Suprapubic skin (tissue), 4 donors: ENCODE measurements at regions not wholly inside any gene's neighbourhood (a gene's known extent, or its start where the extent isn't known, plus 50 kb on each side); places are given as distances from the start of the nearest gene placed in this dataset.

Source experiments
- DNase-seq, 2 donors: peaks; one replicate each; pipeline ENCODE4 v3.0.0-alpha.2; 2019; ENCODE audit warnings: low spot score in 2 of 2
- H3K27ac ChIP-seq: fragments of 200-600 bp; sonication (generic); one replicate; pipeline ENCODE4 v1.5.1; 2019
- H3K27me3 ChIP-seq: fragments of 200-600 bp; sonication (generic); one replicate; pipeline ENCODE4 v1.5.1; 2019
- H3K36me3 ChIP-seq: fragments of 200-600 bp; sonication (generic); one replicate; pipeline ENCODE4 v1.5.1; 2019
- H3K4me1 ChIP-seq: fragments of 200-600 bp; sonication (generic); one replicate; pipeline ENCODE4 v1.5.1; 2019
- H3K4me3 ChIP-seq: fragments of 200-600 bp; sonication (generic); one replicate; pipeline ENCODE4 v1.5.1; 2019; ENCODE audit warnings: mild to moderate bottlenecking
- H3K9me3 ChIP-seq: fragments of 200-600 bp; sonication (generic); one replicate; pipeline ENCODE4 v1.5.1; 2019
- CTCF ChIP-seq, 2 donors: fragments of 200-600 bp in 1 of 2; fragments of 450-650 bp in 1 of 2; sonication (generic) in 1 of 2; IDR thresholded peaks; one replicate each; pipeline ENCODE4 v1.5.1; 2016 to 2019; ENCODE audit warnings: antibody characterized with exemption in 2 of 2, mild to moderate bottlenecking in 1 of 2, moderate library complexity in 1 of 2
- EP300 ChIP-seq: sonication (generic); formaldehyde crosslinking; IDR thresholded peaks from one replicate; pipeline ENCODE4 v1.6.1; 2017; ENCODE audit warnings: antibody characterized with exemption
- POLR2A ChIP-seq, 2 donors: fragments of 450-650 bp; IDR thresholded peaks; one replicate each; pipeline ENCODE4 v1.6.1; 2017; ENCODE audit warnings: antibody characterized with exemption in 2 of 2, mild to moderate bottlenecking in 2 of 2, moderate library complexity in 2 of 2
- POLR2AphosphoS5 ChIP-seq, 3 donors: sonication (generic); formaldehyde crosslinking; IDR thresholded peaks; one replicate each; pipeline ENCODE4 v1.6.1; 2017; ENCODE audit warnings: antibody characterized with exemption in 3 of 3
- WGBS: methylation state at CpG from one replicate; pipeline ENCODE4 v1.1.5; 2018; 5-methylcytosine and 5-hydroxymethylcytosine counted together

DNA sequence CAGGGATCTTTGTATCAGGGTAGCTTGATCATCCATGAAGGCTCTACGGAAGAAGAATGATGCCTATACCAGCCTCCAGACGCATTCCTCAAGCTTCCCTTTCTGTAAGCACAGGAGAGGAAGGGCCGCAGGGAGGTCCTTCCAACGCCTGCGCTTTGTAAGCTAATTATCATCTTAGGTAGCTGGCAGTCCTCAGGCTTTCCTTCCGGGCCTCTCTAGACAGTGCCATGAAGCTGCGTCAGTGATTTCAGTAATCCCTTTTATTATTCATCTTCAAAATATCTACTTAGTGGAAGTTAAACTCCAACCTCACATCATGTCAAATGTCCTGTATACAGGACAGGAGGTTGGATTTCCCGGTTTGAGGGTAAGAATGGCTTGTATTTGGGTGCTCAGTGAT lies 92.3 kb downstream of the ETAA1 start:
- H3K27ac ChIP-seq, result no peak overlapping the region
- no peak overlapping the region for H3K4me3 ChIP-seq
- no peaks in the 10 kb centered on the region for H3K4me1 ChIP-seq
- no peaks in the 10 kb centered on the region for H3K36me3 ChIP-seq
- H3K27me3 ChIP-seq, result no peaks in the 10 kb centered on the region
- 63% methylated on average over 8 of the region's 8 CpGs for WGBS
- TF ChIP-seq EP300 (no peak), POLR2A (IDR thresholded peaks at IDR 0.05) (no peak), POLR2AphosphoS5 (IDR thresholded peaks at IDR 0.05) (no peak), CTCF (IDR thresholded peaks at IDR 0.05) (no peak)
- H3K9me3 ChIP-seq, result no peaks in the 10 kb centered on the region
- DNase-seq, result no peak

- Histone ChIP-seq H3K27me3 (no peaks in the 10 kb centered on the region), H3K27ac (no peak overlapping the region), H3K36me3 (no peaks in the 10 kb centered on the region), H3K4me3 (no peak overlapping the region), H3K4me1 (peaks cover 8% of the 10 kb centered on the region), H3K9me3 (no peaks in the 10 kb centered on the region)
- DNase-seq, result no peak
- WGBS, result 36% methylated on average over 1 of the region's 1 CpG
- TF ChIP-seq POLR2A (IDR thresholded peaks at IDR 0.05) (no peak), EP300 (no peak), POLR2AphosphoS5 (IDR thresholded peaks at IDR 0.05) (no peak), CTCF (IDR thresholded peaks at IDR 0.05) (no peak)
These were observed 101.8 kb downstream of the ETAA1 start for GRCh38 chr2:67498931-67499330.

DNA sequence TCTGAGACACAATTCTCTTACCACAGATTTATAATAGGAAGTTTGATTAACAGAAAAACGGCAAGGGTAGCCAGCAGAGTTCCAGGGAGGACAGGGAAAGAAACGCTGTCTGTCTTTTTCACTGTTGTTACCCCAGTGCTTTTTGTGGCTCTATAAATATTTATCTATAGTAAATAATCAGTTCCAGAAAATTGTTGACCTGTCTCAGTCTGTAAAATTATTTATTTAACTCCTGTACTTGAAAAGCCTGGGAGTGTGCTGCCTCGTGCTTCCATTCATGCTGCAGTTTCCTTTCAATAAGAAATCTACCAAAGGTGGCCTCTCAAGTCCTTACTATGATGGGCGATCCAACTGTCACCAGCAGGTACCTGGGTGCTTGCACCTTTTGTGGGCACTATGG lies 102.9 kb downstream of the ETAA1 start:
- TF ChIP-seq POLR2AphosphoS5 (IDR thresholded peaks at IDR 0.05) (no peak), POLR2A (IDR thresholded peaks at IDR 0.05) (no peak)
- Histone ChIP-seq H3K9me3 (no peaks in the 10 kb centered on the region), H3K4me3 (no peak overlapping the region), H3K27ac (no peak overlapping the region), H3K4me1 (peaks cover 8% of the 10 kb centered on the region), H3K27me3 (no peaks in the 10 kb centered on the region), H3K36me3 (no peaks in the 10 kb centered on the region)
- 85% methylated on average over 4 of the region's 4 CpGs for WGBS
- DNase-seq, result no peak

DNA sequence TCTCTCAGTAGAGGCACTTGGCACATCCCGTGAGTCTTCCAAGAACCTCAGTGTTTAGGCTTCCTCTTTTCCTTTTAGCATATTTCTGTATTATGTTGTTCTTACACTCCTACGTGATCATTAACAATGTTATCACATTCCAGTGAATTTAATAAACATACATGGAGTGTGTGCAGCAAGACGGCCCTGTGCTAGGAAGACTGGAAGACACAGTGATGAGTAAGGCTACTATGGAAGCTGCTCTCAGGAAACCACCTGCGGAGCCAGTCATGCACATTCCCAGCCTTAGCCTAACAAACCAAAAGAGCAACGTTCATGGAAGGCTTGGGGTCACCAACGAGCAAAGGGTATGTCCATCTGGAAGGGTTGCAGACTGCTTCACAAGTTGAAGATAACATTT lies 103.4 kb downstream of the ETAA1 start:
- Histone ChIP-seq H3K4me3 (no peak overlapping the region), H3K27me3 (no peaks in the 10 kb centered on the region), H3K4me1 (peaks cover 8% of the 10 kb centered on the region), H3K9me3 (no peaks in the 10 kb centered on the region), H3K36me3 (no peaks in the 10 kb centered on the region), H3K27ac (no peak overlapping the region)
- 88% methylated on average over 6 of the region's 6 CpGs for WGBS
- TF ChIP-seq CTCF (IDR thresholded peaks at IDR 0.05) (no peak), EP300 (no peak), POLR2AphosphoS5 (IDR thresholded peaks at IDR 0.05) (no peak), POLR2A (IDR thresholded peaks at IDR 0.05) (no peak)
- DNase-seq, result no peak

- Histone ChIP-seq H3K4me3 (no peak overlapping the region), H3K4me1 (peaks cover 8% of the 10 kb centered on the region), H3K27me3 (no peaks in the 10 kb centered on the region), H3K27ac (no peak overlapping the region), H3K36me3 (no peaks in the 10 kb centered on the region), H3K9me3 (no peaks in the 10 kb centered on the region)
- DNase-seq, result no peak
- TF ChIP-seq POLR2AphosphoS5 (IDR thresholded peaks at IDR 0.05) (no peak), POLR2A (IDR thresholded peaks at IDR 0.05) (no peak), EP300 (no peak), CTCF (IDR thresholded peaks at IDR 0.05) (no peak)
- 63% methylated on average over 6 of the region's 6 CpGs for WGBS
These were observed 105.4 kb downstream of the ETAA1 start for GRCh38 chr2:67502346-67503065.
